ENCODE measurements at regions not wholly inside any gene's neighbourhood (a gene's known extent, or its start where the extent isn't known, plus 50 kb on each side); places are given as distances from the start of the nearest gene placed in this dataset.

DNA sequence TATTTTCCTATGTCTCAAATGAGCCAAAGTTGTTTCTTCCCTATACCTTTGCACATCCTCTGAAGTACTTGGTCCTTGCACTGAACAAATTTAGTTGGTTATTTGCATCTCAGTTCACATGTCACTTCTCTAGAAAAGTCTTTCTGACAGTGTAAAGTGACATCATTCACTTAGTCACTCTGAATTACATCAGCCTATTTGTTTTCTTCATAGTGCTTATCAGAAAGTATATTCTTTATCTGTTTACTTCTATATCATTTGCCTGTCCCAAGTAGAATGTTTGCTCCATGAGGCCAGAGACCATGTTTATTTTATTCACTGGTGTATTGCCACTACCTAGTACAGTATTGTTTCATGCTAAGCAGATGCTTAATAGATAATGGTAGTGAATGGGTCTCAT, 173.7 kb downstream of the HNMT start:
- in situ Hi-C loops (cut with HindIII; ENCODE audit: low pct_unique_long_range_greater_than_20kb, low sequenced_read_pairs), result no loop called here
- no peak for DNase-seq (ENCODE audit: low read depth)

DNA sequence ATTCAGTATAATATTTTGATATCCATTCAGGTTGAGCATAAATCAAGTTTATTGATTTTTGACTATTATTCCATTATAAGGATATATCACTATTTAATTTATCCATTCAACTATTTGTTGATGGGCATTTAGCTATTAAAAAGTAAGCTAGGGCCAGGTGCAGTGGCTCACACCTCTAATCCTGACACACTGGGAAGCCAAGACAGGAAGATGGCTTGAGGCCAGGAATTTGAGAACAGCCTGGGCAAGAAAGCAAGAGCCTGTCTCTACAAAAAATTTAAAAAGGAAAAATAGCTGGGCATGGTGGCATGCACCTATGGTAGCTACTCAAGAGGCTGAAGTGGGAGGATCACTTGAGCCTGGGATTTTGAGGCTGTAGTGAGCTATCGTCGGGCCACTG, 183.5 kb downstream of the HNMT start:
- DNase-seq (ENCODE audit: low read depth), result no peak
- in situ Hi-C loops (cut with HindIII; ENCODE audit: low pct_unique_long_range_greater_than_20kb, low sequenced_read_pairs), result no loop called here

DNA sequence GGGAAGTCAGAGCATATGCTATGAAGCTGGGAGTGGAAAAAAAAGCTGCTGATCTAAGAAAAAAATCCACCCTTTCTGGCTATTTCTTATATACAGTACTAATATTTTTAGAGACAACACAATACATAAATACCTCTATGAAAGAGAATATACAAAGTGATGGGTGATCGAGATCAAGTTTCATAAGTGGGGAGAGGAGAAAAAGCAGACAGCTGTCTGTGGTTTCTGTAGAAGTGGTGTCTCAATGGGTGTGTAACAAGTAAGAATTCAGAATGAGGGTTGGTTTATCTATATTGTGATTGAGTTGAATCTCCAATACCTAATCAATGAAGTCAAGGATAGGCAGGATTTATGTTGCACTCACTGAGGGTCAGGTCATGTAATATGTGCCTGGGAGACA, 191.0 kb downstream of the HNMT start:
- in situ Hi-C loops (cut with HindIII; ENCODE audit: low pct_unique_long_range_greater_than_20kb, low sequenced_read_pairs), result no loop called here
- no peak for DNase-seq (ENCODE audit: low read depth)

DNA sequence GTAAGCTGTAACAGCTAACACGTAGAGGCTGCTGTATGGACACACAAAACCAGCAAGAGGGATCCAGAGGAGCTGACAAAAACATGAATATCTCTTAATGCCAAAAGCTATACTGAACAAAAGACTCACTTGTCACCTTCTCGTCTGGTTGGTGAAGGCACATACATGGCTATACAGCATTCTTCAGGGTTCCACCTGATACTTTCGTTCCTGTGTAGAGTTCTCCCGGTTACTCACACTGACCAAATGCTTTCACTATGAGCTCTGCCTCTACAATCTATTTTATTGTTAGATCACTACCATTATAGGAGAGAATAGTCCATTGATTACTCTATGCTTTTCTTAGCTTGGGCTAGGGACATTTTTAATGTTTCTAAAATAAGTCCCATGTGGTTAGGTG, 193.1 kb downstream of the HNMT start:
- in situ Hi-C loops (cut with HindIII; ENCODE audit: low pct_unique_long_range_greater_than_20kb, low sequenced_read_pairs), result no loop called here
- DNase-seq (ENCODE audit: low read depth), result no peak

DNA sequence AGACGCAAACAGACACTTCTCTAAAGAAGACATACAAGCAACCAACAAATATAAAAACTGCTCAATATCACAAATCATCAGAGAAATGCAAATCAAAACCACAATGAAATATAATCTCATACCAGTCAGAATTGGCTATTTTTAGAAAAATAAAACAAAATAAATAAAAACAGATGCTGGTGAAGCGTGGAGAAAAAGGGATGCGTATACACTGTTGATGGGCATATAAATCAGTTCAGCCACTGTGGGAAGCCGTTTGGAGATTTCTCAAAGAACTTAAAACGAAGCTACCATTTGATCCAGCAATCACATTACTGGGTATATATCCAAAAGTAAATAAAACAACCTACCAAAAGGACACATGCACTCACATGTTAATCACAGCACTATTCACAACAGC, 206.2 kb downstream of the HNMT start:
- in situ Hi-C loops (cut with HindIII; ENCODE audit: low pct_unique_long_range_greater_than_20kb, low sequenced_read_pairs), result no loop called here
- DNase-seq (ENCODE audit: low read depth), result no peak

DNA sequence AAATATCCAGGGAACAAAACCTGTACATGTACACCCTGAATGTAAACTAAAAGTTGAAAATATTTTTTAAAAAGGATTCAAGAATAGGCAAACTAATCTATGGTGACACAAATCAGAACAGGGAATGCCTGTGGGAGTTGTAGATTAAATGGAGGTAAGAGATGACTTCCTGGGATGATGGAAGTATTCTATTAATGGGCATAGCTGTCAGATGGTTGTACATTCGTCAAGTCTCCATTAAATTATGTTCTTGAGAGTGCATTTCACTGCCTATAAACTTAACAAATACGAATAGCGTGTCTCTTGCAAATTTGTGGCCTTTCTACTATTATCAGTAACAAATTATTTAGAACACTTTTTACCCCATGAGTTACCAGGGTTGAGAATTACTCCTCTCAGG, 207.0 kb downstream of the HNMT start:
- in situ Hi-C loops (cut with HindIII; ENCODE audit: low pct_unique_long_range_greater_than_20kb, low sequenced_read_pairs), result no loop called here
- DNase-seq (ENCODE audit: low read depth), result no peak

DNA sequence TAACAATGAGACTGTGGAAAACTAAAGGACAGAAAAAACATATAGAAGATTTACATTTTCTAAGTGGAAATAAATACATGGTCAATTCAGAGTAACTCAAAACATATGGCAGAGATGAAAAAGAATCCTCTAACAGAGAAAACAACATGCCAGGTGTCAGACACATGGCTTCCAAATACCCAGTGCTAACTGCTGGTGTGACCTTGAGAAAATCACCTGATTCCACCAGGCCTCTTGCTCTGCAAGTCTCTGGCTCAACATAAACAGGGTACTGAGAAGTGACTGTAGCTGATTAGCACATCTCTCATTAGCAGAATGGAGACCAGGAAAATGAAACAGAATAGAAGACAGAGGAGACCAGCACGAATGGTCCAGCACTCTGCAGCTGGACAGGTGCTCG, 210.8 kb downstream of the HNMT start:
- DNase-seq (ENCODE audit: low read depth), result no peak
- in situ Hi-C loops (cut with HindIII; ENCODE audit: low pct_unique_long_range_greater_than_20kb, low sequenced_read_pairs), result no loop called here

DNA sequence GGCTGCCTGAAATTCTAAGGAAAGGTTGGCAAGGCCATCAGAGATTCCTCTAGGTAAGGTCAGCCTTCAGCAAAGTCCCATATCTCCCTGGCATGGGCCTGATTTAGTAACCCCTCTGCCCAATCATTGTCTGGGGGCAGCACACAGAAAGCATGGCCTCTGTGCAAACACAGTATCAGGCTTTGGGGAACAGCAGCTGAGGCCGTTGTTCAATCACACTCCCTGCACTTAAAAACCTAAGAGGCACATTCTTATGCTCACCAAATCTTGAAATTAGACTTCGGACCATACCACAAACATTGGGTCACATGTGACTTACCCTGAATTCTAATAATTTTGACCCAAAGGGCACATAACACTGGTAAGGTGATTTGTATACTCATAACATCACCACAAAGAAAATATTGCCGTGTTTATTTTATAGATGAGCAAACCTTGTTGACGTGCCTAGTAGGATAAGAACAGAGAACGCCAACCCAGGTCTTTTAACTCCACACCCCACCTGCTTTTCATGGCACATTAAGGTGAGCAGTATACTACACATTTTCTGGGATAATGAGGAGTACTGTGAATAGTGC, 212.7 kb downstream of the HNMT start:
- in situ Hi-C loops (cut with HindIII; ENCODE audit: low pct_unique_long_range_greater_than_20kb, low sequenced_read_pairs), result no loop called here
- DNase-seq (ENCODE audit: low read depth), result no peak

DNA sequence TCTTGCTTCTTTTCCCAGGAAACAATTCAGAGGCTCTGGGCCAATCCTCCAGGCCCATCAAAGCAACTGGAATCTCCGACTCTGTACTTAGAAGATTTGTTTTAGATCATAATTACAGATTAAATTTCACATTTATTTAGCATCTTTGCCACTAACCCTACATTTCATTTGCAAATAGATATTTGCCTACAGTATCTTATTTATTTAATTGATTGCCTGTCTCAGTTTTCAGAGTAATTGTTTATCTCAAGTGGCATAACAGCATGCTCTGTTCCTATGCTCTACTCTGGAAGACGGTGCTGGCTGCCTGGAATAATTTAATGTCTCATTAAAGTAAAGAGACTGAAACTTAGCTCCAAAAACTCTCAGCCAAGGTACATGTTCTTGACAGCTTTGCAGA, 213.4 kb downstream of the HNMT start:
- in situ Hi-C loops (cut with HindIII; ENCODE audit: low pct_unique_long_range_greater_than_20kb, low sequenced_read_pairs), result no loop called here
- DNase-seq (ENCODE audit: low read depth), result no peak

DNA sequence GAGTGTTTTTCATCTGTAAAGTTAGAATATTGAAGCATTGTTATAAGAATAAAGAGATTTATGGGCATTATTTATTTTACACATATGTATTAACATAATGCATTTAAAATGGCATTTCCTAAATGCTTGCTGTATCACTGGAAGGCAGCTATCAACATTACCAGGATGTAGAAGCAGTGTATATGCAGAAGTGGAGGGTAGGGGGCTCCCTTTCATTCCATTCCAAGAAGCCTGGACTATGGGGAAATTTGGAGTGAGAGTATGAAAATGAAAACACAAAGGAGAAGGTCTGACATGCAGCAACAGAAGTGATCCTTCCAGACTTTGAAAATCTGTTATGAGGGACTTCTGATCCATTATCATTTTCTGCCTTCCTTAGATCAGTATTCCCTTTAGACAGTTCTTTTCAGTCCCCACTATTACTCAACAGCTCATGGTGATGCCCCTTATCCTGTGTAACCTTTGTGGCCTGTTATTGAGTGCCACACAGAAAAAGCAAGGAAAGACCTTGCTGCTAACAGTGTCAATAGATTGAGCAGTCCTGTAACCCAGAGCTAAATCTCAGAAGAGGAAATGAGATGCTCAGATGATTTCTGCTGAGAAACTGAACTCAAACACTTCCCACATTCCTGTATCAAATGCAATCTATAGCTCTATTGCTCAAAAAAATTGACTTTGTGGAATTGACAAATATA, 216.6 kb downstream of the HNMT start:
- in situ Hi-C loops (cut with HindIII; ENCODE audit: low pct_unique_long_range_greater_than_20kb, low sequenced_read_pairs), result no loop called here
- DNase-seq (ENCODE audit: low read depth), result no peak

DNA sequence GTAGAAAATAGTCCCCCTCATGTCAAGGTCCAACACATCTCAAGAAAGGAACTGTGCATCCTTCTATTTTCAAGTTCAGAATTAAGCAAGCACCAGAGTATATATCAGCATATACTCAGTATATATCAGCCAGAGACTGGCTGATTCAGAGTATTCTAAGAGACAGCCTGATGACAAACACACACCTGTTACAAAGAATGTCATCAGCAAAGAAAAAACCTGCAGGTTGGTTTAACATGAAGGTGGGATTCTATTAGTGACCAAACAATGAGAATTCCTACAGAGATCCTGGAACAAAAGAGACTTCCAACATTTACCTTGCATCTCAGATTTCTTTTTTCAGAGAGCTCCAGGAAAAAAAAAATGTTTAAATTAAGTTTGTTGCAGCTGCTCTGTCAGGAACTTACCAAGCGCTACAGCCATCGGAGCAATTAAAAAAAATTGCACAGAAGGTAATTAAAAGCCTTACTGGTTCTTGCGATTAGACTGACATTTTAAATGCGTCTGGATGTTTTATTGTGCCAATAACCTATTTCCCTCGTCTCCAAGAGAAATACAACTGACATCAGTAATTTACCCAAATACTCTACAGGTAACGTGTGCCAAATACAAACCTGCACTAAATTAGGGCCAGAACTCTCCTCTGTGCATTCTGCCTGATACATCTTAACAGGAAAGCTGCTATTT, 218.1 kb downstream of the HNMT start:
- in situ Hi-C loops (cut with HindIII; ENCODE audit: low pct_unique_long_range_greater_than_20kb, low sequenced_read_pairs), result no loop called here
- no peak for DNase-seq (ENCODE audit: low read depth)

DNA sequence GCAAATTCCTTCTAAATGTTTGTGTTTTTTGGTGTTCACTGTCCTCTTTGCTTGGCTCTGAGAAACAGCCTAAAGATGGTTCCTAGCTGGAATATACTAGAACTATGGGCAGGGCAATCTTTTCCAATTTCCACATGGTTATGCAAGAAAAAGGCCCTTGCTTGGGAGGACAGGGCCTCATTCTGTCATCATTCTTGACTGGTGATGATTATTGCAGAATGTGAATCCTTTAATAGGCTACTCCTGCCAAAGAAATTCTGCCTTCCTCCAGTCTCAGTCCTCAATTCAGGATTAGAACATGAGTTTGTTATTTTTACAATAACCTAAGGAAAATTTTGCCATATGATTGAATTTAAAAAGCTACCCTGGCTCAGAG, 218.7 kb downstream of the HNMT start:
- no peak for DNase-seq (ENCODE audit: low read depth)
- in situ Hi-C loops (cut with HindIII; ENCODE audit: low pct_unique_long_range_greater_than_20kb, low sequenced_read_pairs), result no loop called here

DNA sequence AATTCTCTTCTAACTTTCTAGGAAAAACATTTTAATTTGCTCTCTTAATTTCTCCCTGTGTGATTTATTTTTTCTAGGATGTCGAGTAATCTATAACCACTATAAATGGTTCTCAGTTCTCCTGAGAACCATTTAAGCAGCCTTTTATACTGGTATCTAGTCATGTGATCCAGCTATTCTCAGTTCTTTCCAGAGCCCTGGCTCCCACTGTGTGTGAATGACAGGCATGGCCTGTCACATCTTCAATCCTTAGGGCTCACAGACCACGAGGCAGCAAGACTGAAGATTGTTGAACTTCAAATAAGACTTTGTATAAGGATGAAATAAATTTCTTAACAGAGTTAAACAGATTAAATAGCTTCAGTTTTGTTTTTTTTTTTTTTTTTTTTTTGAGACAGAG, 219.4 kb downstream of the HNMT start:
- no peak for DNase-seq (ENCODE audit: low read depth)
- in situ Hi-C loops (cut with HindIII; ENCODE audit: low pct_unique_long_range_greater_than_20kb, low sequenced_read_pairs), result no loop called here

DNA sequence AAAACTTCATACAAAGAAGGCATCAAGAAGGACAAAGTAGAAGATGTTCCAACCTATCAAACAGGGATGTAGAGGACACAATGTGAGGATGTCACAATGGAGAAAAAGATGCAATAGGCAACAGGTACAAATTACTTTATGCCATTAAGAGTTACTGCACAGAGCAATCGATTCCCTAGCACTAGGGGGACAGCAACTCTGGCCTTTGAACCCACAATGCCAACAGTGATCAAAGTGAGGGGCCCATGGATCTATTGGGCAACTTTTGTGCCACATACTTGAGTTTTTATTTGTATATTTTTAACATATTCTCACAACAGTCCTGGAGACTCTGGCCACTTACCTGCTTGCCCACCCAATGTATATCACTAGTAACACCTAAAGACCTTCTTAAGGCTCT, 220.2 kb downstream of the HNMT start:
- DNase-seq (ENCODE audit: low read depth), result no peak
- in situ Hi-C loops (cut with HindIII; ENCODE audit: low pct_unique_long_range_greater_than_20kb, low sequenced_read_pairs), result no loop called here

DNA sequence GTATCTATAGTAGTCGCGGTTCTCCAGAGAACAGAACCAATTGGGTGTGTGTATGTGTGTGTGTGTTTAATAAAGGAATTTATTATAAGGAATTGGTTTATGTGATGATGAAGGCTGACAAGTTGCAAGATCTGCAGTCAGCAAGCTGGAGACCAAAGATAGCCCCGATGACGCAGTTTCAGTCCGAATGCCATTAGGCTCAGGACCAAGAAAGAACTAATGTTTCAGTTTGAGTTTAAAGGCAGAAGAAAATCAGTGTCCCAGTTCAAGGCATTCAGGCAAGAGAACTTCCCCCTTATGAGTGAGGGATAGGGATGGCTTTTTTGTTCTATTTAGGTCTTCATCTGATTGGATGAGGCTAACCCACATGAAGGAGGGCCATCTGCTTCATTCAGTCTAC, 221.6 kb downstream of the HNMT start:
- in situ Hi-C loops (cut with HindIII; ENCODE audit: low pct_unique_long_range_greater_than_20kb, low sequenced_read_pairs), result no loop called here
- no peak for DNase-seq (ENCODE audit: low read depth)

DNA sequence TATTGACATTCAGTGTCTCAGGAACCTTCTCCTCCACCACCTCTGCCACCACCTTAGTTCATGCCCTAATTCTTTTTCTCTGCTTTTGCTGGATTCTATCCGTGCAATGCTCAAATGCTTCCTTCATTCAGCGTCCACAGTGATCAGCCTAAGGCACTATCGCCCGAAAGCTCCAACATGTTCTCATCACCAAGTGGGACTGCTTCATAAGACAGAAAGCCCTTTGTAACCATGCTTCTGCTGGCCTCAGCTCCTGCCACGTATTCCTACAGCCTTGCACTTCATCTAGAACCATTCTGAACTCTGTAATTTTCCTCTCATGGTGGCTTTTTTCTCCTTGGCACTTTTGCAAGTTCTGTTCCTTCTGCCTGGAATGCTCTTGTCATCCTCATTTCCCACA, 222.9 kb downstream of the HNMT start:
- in situ Hi-C loops (cut with HindIII; ENCODE audit: low pct_unique_long_range_greater_than_20kb, low sequenced_read_pairs), result no loop called here

DNA sequence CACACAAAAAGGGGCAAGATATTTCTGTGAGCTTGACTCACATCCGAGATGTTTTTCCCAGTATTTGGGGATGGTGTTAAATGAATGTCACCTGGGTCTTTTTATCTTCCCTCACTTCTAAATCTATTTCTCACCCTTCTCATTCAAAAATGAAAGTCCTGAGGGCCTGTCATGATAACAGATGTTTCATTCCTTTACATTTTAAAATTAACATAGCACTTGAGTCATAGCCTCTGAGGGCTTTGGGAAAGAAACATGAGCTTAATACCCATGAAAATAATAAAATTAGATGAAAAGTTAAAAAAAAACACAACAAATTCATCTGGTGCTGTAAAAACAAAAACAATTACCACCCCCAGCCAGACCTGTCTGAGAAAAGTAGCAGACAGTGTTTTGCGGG, 226.7 kb downstream of the HNMT start:
- in situ Hi-C loops (cut with HindIII; ENCODE audit: low pct_unique_long_range_greater_than_20kb, low sequenced_read_pairs), result no loop called here
- DNase-seq (ENCODE audit: low read depth), result no peak

More for the DNA sequence above, 222.9 kb downstream of the HNMT start:
- DNase-seq (ENCODE audit: low read depth), result no peak

DNA sequence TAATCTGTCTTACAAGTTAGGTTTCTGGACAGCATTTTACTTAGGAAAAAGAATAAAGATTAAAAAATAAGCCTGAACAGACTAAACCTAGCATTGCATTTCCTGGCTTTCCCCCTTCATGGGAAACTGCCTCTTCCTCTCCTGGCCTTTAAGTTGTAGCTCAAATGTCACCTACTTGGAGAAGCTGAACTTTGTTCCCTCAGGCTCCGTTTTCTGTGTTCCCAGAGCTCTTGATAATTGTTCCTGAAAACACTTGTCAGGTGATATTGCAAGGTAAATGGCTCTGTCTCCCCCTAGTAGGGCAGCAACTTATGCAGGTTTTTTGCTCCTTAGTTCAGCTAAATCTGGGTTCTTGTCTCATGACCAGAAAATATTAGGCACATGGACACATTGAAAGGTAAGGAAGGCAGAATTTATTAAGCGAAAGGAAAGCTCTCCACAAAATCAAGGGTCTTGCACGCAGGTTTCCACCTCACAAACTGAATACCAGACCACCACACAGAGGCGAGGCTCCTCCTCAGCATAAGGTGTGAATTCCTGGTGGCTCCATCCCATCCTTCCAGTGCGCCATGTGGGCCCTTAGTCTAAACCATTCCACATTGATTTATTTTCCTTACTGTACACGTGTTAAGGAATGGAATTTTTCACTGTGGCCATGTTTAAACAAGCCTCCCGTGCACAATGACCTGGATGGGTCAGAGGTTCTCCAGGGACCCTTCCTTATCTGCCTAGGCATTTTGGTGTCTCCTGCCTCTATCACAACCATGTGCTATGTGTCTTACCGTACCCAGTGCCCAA, 229.3 kb downstream of the HNMT start:
- DNase-seq (ENCODE audit: low read depth), result no peak
- in situ Hi-C loops (cut with HindIII; ENCODE audit: low pct_unique_long_range_greater_than_20kb, low sequenced_read_pairs), result no loop called here

DNA sequence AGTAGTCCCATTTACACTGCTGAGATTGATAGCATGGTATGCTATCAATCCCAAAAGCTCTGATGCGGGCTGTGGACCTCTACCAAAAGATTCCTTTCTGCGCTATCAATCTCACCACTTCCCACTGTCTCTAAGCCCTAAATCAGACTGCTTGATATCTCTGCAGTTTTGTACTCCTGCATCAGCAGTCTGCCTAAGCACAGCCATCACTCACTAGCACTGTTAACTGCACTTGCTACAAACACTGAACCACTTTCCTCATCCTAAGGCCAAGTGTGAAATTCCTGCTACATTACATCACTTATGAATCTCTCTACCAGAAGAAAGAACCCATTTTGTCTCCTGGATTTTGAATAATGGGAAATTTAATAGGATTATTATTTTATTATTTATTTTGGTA, 237.0 kb downstream of the HNMT start:
- DNase-seq (ENCODE audit: low read depth), result no peak
- in situ Hi-C loops (cut with HindIII; ENCODE audit: low pct_unique_long_range_greater_than_20kb, low sequenced_read_pairs), result no loop called here
